NCI-H128 (cell line): ENCODE measurements at regions not wholly inside any gene's neighbourhood (a gene's known extent, or its start where the extent isn't known, plus 50 kb on each side); places are given as distances from the start of the nearest gene placed in this dataset.

Source experiments
- DNase-seq: peaks from one replicate; lab custom pipeline; 2025; ENCODE audit not compliant: unreplicated experiment; lab: John Stamatoyannopoulos, UW

- no peak for DNase-seq
Observed at GRCh38 chr1:80520949-80521348, 1279.8 kb upstream of the ADGRL2 start.

GRCh38 chr1:80517062-80517461 is 1283.7 kb upstream of the ADGRL2 start:
- no peak for DNase-seq

- no peak for DNase-seq
Observed at GRCh38 chr1:80509965-80510522, 1290.7 kb upstream of the ADGRL2 start.

DNA sequence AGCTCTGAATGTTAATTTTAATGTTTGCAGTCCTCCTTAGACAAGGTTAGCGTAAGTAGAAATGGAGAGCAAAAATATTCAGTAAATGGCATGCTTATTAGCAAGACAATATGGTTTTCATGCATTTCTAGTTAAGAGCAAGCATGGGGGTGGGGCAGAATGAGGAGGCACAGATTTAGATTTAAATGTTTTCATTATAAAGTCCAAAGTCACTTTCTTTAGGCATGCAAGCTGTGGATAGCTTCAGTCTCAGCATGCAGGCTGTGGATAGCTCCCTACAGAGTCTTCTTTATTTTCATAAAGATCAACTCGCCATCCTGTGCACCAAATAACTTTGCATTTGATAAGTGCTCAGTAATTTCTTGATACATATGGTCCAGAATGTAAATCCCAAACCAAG is 1294.5 kb upstream of the ADGRL2 start:
- DNase-seq = no peak

DNA sequence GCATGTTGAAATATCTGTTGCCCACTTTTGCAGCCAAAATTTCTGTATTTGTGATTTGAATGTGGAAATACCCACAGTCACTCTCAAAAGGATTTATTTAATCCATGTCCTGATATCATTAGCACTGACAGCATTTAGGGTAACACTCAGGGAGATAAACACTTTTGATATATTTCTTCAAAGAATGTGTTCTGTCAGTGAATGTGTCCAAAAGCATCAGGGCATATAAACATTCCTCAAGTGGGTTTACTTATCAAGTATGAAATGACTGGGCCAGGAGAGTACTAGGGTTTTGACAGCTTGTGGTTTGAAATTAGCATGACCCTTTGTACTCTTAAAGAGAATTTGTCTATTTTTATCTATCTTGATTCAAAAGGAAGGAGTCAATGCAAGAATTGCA is 1302.1 kb upstream of the ADGRL2 start:
- DNase-seq = no peak

DNA sequence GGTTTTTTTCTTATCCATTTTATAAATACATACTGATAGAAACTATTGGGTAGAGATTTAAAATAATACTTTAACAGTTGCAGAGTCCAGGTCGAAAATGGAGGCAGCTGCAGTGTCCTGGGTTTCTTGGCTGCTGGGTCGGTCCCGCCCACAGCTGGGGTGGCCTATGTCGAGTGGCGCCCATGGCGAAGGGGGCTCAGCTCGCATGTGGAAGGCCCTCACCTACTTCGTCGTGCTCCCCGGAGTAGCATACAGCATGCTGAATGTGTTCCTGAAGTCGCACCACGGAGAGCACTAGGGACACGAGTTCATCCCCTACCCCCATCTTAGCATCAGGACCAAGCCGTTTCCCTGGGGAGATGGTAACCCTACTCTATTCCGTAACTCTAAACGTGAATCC is 1304.9 kb upstream of the ADGRL2 start:
- no peak for DNase-seq

- DNase-seq = no peak
Observed at GRCh38 chr1:80472145-80472544, 1328.6 kb upstream of the ADGRL2 start.

DNA sequence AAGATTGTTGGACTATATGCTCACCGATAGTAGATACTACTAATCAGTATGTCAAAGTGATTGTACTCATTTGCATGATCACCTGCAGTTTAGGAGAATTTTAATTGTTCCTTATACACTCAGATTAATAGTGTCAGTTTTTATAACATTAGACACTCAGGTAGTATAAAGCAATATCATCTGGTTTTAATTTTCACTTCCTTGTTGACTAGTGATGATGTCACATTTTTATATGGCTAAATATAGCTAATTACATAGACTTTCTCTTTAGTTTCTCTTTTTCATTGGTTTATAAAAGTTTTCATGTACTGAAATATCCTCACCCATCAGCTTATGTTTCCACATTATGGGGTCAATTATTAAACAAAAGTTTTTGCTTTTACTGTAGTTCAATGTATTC is 1332.4 kb upstream of the ADGRL2 start:
- no peak for DNase-seq

GRCh38 chr1:80462006-80462405 is 1338.7 kb upstream of the ADGRL2 start:
- no peak for DNase-seq

GRCh38 chr1:80457409-80457808 is 1343.3 kb upstream of the ADGRL2 start:
- DNase-seq = no peak

DNA sequence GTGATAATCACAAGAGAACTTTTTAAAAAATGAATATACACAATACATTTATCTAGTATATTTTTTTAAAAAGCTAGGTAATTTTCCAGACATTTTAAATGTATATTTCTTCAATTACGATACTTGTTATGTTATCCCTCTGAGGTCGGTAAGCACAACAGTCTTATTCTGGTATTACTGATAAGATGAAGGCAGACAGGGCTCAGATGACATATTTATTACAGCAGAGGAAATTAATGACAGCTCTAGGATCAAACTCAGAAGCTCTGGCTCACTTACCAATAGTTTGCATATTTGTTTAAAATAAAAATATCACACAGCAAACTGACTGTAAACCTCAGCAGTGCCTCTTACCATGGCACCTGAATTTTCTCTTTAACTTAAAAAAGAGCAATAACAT is 1347.0 kb upstream of the ADGRL2 start:
- DNase-seq = no peak

GRCh38 chr1:80450711-80451110 is 1350.0 kb upstream of the ADGRL2 start:
- DNase-seq = no peak

GRCh38 chr1:80448081-80448480 is 1352.7 kb upstream of the ADGRL2 start:
- no peak for DNase-seq

GRCh38 chr1:80447526-80447925 is 1353.2 kb upstream of the ADGRL2 start:
- no peak for DNase-seq

GRCh38 chr1:80445033-80445432 is 1355.7 kb upstream of the ADGRL2 start:
- DNase-seq = no peak

DNA sequence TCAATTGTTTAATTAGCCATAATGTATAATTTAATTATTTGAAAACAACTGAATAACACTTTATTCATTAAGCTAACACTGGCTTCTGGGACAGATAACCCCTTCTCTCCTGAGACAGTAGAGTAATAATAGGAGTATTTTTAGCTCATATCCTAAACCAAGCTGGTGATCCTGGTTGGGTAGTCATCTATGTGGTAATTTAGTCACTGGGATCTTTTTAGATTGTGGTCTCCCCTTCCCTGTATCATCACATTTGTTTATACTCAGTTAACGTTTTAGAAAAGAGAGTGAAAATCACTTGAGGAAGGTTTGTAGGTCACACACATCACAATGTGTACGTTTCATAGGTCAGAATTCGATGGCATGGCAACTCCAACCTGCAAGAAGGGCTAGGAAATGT is 1356.6 kb upstream of the ADGRL2 start:
- DNase-seq = no peak

DNA sequence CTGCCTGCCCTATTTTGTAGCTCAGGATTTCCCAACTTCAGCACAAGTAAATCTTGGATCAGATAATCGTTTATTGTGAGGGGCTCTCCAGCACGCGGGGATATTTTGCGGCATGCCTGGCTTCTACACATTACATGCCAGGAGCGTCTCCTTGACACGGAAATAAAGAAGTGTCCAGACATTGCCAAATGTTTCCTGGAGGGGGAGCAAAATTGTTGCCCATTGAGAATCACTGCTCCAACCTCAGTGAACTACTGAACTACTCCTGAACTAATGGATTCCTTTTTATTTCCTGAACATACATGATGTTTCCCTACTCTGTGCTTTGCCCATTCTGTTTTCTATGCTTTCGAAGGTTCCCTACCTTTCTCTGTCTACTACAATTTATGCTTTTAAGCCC is 1359.1 kb upstream of the ADGRL2 start:
- DNase-seq = no peak

GRCh38 chr1:80436851-80437250 is 1363.9 kb upstream of the ADGRL2 start:
- DNase-seq = no peak

GRCh38 chr1:80427881-80428280 is 1372.9 kb upstream of the ADGRL2 start:
- DNase-seq = no peak

DNA sequence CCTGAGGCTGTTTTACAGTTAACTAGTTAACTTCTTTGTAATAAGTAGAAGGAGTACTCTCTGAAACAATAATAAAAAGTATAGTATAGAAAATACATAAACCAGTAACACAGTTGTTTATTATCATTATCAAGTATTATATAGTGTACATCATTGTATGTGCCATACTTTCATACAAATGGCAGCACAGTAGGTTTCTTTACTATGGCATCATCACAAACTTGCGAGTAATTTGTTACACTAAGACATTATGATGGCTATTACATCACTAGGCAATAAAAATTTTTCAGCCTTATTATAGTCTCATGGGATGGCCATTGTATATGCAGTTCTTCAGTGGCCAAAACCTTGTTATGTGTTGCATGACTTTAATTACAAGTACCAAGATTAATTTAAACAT is 1376.5 kb upstream of the ADGRL2 start:
- DNase-seq = no peak

- DNase-seq = no peak
Observed at GRCh38 chr1:80418134-80418533, 1382.6 kb upstream of the ADGRL2 start.

DNA sequence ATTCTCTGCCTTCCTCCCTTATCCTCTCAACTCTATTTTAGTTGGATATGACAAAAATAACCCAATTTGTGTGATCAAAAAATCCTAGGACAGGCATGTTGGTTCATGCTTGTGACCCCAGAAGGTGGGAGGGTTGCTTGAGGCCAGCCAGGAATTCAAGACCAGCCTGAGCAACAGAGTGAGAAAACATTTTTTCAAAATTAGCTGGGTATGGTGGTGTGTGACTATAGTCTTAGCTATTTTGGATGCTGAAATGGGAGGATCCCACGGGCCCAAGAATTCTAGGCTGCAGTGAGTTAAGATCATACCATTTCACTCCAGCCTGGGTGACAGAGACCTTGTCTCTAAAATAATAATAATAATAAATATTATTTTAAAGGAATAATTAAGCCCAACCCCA is 1383.1 kb upstream of the ADGRL2 start:
- no peak for DNase-seq

GRCh38 chr1:80413969-80414368 is 1386.8 kb upstream of the ADGRL2 start:
- DNase-seq = no peak

DNA sequence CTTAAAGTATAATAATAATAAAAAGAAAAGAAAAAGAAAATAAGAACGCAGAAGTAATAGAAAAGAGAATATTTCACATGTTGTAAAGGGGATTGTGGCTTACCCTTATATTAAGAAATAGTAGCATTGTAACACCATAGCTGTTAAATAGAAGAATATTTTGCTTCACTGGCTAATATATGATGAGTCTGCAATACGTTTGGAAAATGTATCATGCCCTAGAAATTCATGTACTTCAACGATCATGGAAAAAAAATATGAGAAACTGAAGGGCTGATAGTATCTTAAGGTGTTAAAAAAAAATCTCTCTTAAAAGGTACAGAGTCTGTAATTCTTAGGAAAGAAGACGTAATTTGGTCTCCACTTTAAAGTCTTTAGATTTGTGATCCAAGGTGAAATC is 1390.5 kb upstream of the ADGRL2 start:
- DNase-seq = no peak
